NCI-H1105 (cell line): ENCODE measurements at regions not wholly inside any gene's neighbourhood (a gene's known extent, or its start where the extent isn't known, plus 50 kb on each side); places are given as distances from the start of the nearest gene placed in this dataset.
A peak's percentile ranks its signal among the peaks of the same experiment; 100 is the strongest.
"Not testable (repeated sequence)": the region's sequence is repeated elsewhere in the genome, so short reads cannot be mapped to it uniquely, and the experiment has no call there.

Experiments
- DNase-seq: peaks from one replicate; lab custom pipeline; 2025; lab: John Stamatoyannopoulos, UW

- DNase-seq, result no peak
Observed at GRCh38 chrX:55813150-55813549, 95.6 kb downstream of the RRAGB start.

- DNase-seq, result no peak
Observed at GRCh38 chrX:55815546-55815945, 98.0 kb downstream of the RRAGB start.

GRCh38 chrX:55816023-55816422, 98.5 kb downstream of the RRAGB start:
- no peak for DNase-seq

- DNase-seq, result no peak
Observed at GRCh38 chrX:55818673-55819375, 101.3 kb downstream of the RRAGB start.

- no peak for DNase-seq
Observed at GRCh38 chrX:55839485-55839884, 121.9 kb downstream of the RRAGB start.

GRCh38 chrX:55841962-55842752, 124.6 kb downstream of the RRAGB start:
- no peak for DNase-seq

- not testable (repeated sequence) for DNase-seq
Observed at GRCh38 chrX:55866779-55867178, 149.2 kb downstream of the RRAGB start.

- DNase-seq, result no peak
Observed at GRCh38 chrX:55867181-55867651, 149.7 kb downstream of the RRAGB start.

GRCh38 chrX:55867708-55868107, 150.2 kb downstream of the RRAGB start:
- DNase-seq, result no peak

- no peak for DNase-seq
Observed at GRCh38 chrX:55874807-55875206, 157.3 kb downstream of the RRAGB start.

GRCh38 chrX:55883541-55883940, 166.0 kb downstream of the RRAGB start:
- not testable (repeated sequence) for DNase-seq

- DNase-seq, result peak; percentile 61
Observed at GRCh38 chrX:55907968-55908607, 190.5 kb downstream of the RRAGB start.

GRCh38 chrX:55908661-55909212, 191.2 kb downstream of the RRAGB start:
- DNase-seq, result no peak

- no peak for DNase-seq
Observed at GRCh38 chrX:55919367-55920221, 202.0 kb downstream of the RRAGB start.

GRCh38 chrX:55924574-55924973, 207.0 kb downstream of the RRAGB start:
- DNase-seq, result no peak

GRCh38 chrX:55928529-55928928, 211.0 kb downstream of the RRAGB start:
- DNase-seq, result not testable (repeated sequence)
